ENCODE measurements at regions not wholly inside any gene's neighbourhood (a gene's known extent, or its start where the extent isn't known, plus 50 kb on each side); places are given as distances from the start of the nearest gene placed in this dataset.

DNA sequence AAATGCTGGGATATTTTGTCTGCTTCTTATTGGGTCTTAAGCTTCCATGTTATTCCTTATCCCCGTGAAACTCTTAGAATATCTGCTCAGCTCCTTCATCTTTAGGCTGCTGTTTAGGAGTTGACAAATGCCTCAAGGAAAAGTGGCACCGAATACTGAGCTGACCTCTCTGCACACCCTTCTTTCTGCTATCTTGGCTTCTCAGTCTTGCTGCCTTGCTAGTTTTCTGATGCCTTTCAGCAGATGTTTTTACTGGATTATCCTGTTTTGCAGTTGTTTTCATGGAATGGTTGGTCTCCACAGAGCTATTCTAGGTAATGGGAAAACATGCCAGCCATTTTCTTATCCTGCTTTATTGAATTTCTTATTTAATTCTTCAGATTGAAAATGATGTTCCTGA, 86.3 kb downstream of the GYPE start (continued):
- TF ChIP-seq, protein P1, sequence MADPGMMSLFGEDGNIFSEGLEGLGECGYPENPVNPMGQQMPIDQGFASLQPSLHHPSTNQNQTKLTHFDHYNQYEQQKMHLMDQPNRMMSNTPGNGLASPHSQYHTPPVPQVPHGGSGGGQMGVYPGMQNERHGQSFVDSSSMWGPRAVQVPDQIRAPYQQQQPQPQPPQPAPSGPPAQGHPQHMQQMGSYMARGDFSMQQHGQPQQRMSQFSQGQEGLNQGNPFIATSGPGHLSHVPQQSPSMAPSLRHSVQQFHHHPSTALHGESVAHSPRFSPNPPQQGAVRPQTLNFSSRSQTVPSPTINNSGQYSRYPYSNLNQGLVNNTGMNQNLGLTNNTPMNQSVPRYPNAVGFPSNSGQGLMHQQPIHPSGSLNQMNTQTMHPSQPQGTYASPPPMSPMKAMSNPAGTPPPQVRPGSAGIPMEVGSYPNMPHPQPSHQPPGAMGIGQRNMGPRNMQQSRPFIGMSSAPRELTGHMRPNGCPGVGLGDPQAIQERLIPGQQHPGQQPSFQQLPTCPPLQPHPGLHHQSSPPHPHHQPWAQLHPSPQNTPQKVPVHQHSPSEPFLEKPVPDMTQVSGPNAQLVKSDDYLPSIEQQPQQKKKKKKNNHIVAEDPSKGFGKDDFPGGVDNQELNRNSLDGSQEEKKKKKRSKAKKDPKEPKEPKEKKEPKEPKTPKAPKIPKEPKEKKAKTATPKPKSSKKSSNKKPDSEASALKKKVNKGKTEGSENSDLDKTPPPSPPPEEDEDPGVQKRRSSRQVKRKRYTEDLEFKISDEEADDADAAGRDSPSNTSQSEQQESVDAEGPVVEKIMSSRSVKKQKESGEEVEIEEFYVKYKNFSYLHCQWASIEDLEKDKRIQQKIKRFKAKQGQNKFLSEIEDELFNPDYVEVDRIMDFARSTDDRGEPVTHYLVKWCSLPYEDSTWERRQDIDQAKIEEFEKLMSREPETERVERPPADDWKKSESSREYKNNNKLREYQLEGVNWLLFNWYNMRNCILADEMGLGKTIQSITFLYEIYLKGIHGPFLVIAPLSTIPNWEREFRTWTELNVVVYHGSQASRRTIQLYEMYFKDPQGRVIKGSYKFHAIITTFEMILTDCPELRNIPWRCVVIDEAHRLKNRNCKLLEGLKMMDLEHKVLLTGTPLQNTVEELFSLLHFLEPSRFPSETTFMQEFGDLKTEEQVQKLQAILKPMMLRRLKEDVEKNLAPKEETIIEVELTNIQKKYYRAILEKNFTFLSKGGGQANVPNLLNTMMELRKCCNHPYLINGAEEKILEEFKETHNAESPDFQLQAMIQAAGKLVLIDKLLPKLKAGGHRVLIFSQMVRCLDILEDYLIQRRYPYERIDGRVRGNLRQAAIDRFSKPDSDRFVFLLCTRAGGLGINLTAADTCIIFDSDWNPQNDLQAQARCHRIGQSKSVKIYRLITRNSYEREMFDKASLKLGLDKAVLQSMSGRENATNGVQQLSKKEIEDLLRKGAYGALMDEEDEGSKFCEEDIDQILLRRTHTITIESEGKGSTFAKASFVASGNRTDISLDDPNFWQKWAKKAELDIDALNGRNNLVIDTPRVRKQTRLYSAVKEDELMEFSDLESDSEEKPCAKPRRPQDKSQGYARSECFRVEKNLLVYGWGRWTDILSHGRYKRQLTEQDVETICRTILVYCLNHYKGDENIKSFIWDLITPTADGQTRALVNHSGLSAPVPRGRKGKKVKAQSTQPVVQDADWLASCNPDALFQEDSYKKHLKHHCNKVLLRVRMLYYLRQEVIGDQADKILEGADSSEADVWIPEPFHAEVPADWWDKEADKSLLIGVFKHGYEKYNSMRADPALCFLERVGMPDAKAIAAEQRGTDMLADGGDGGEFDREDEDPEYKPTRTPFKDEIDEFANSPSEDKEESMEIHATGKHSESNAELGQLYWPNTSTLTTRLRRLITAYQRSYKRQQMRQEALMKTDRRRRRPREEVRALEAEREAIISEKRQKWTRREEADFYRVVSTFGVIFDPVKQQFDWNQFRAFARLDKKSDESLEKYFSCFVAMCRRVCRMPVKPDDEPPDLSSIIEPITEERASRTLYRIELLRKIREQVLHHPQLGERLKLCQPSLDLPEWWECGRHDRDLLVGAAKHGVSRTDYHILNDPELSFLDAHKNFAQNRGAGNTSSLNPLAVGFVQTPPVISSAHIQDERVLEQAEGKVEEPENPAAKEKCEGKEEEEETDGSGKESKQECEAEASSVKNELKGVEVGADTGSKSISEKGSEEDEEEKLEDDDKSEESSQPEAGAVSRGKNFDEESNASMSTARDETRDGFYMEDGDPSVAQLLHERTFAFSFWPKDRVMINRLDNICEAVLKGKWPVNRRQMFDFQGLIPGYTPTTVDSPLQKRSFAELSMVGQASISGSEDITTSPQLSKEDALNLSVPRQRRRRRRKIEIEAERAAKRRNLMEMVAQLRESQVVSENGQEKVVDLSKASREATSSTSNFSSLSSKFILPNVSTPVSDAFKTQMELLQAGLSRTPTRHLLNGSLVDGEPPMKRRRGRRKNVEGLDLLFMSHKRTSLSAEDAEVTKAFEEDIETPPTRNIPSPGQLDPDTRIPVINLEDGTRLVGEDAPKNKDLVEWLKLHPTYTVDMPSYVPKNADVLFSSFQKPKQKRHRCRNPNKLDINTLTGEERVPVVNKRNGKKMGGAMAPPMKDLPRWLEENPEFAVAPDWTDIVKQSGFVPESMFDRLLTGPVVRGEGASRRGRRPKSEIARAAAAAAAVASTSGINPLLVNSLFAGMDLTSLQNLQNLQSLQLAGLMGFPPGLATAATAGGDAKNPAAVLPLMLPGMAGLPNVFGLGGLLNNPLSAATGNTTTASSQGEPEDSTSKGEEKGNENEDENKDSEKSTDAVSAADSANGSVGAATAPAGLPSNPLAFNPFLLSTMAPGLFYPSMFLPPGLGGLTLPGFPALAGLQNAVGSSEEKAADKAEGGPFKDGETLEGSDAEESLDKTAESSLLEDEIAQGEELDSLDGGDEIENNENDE (IDR thresholded peaks at IDR 0.05; ENCODE audit: insufficient replicate concordance, low read length) = no peak
- no peak for TF ChIP-seq TCF12 (IDR thresholded peaks at IDR 0.05; ENCODE audit: low read depth, low read length)
- no peak for TF ChIP-seq CBX8 (IDR thresholded peaks at IDR 0.05; ENCODE audit: borderline replicate concordance, low read depth, low read length)
- no peak for TF ChIP-seq SUZ12 (IDR thresholded peaks at IDR 0.05; ENCODE audit: low read length)
- TF ChIP-seq SIN3A (conservative IDR thresholded peaks at IDR 0.05 in 1 of 2, IDR thresholded peaks at IDR 0.05 in 1 of 2; ENCODE audit: low read depth in 1 of 2, low read length in 2 of 2) = no peak
- TF ChIP-seq HDAC2 (IDR thresholded peaks at IDR 0.05; ENCODE audit: borderline replicate concordance in 1 of 2, low read depth in 2 of 2, low read length in 2 of 2) = no peak
- no peak for TF ChIP-seq KDM5A (IDR thresholded peaks at IDR 0.05; ENCODE audit: low read length)
- no peak for TF ChIP-seq FOSL1 (IDR thresholded peaks at IDR 0.05; ENCODE audit: insufficient read depth, low read depth, low read length)
- TF ChIP-seq SIX5 (IDR thresholded peaks at IDR 0.05; ENCODE audit: low read depth, low read length) = no peak
- TF ChIP-seq CEBPB (IDR thresholded peaks at IDR 0.05; ENCODE audit: low read depth, low read length) = no peak
- no peak for TF ChIP-seq KDM1A (IDR thresholded peaks at IDR 0.05; ENCODE audit: borderline replicate concordance, low read length)

Data from H1 (cell line).